Tibial nerve (tissue), 3 donors: ENCODE measurements at regions not wholly inside any gene's neighbourhood (a gene's known extent, or its start where the extent isn't known, plus 50 kb on each side); places are given as distances from the start of the nearest gene placed in this dataset.

Experiments
- POLR2A ChIP-seq, 2 donors: fragments of 450-650 bp; IDR thresholded peaks; one replicate each; pipeline ENCODE4 v1.6.1; 2017; ENCODE audit warnings: antibody characterized with exemption in 2 of 2, mild to moderate bottlenecking in 2 of 2, moderate library complexity in 2 of 2
- TF ChIP-seq, protein P1 (sequence below), 5 experiments: fragments of 200-600 bp in 3 of 5; fragments of 450-650 bp in 2 of 5; sonication (generic) in 3 of 5; IDR thresholded peaks; one replicate each; pipeline ENCODE4 v1.5.1; 2016 to 2019; ENCODE audit warnings: antibody characterized with exemption in 5 of 5, mild to moderate bottlenecking in 3 of 5, moderate library complexity in 2 of 5

DNA sequence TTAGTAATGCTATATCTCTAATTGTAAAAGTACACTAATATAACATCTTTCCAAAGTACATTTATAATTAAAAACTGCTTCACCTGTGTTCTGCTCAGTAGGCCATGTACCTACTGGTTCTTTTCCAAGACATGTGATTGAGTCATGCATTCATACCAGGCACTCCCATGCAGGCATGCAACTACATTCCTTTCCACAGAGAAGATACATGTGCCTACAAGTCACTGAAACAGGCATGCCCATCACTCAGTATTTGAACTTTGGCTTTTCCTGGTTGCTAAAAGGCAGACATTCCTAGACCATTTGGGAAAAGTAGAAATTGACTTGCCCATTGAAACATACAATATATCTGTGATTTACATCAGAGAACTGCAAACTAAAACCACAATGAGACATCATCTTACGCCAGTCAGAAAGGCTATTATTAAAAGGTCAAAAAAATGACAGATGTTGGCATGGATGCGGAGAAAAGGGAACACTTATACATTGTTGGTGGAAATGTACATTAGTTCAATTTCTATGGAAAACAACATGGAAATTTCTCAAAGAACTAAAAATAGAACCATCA lies 148.3 kb upstream of the MOCS2 start:
- TF ChIP-seq, protein P1, sequence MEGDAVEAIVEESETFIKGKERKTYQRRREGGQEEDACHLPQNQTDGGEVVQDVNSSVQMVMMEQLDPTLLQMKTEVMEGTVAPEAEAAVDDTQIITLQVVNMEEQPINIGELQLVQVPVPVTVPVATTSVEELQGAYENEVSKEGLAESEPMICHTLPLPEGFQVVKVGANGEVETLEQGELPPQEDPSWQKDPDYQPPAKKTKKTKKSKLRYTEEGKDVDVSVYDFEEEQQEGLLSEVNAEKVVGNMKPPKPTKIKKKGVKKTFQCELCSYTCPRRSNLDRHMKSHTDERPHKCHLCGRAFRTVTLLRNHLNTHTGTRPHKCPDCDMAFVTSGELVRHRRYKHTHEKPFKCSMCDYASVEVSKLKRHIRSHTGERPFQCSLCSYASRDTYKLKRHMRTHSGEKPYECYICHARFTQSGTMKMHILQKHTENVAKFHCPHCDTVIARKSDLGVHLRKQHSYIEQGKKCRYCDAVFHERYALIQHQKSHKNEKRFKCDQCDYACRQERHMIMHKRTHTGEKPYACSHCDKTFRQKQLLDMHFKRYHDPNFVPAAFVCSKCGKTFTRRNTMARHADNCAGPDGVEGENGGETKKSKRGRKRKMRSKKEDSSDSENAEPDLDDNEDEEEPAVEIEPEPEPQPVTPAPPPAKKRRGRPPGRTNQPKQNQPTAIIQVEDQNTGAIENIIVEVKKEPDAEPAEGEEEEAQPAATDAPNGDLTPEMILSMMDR (IDR thresholded peaks at IDR 0.05): no peak
- TF ChIP-seq POLR2A (IDR thresholded peaks at IDR 0.05): no peak
